Transverse colon (tissue), 4 donors: ENCODE measurements at regions not wholly inside any gene's neighbourhood (a gene's known extent, or its start where the extent isn't known, plus 50 kb on each side); places are given as distances from the start of the nearest gene placed in this dataset.

Source experiments
- DNase-seq: peaks from one replicate; pipeline ENCODE4 v3.0.0-alpha.2; 2019
- H3K27ac ChIP-seq, 4 donors: fragments of 200-600 bp; sonication (generic); 2 replicates each; pipeline ENCODE4 v1.5.1; 2016 to 2018; ENCODE audit warnings: inconsistent platforms in 4 of 4
- H3K27me3 ChIP-seq: fragments of 200-600 bp; sonication (generic); 2 replicates; pipeline ENCODE4 v1.5.1; 2017; ENCODE audit warnings: inconsistent platforms
- H3K36me3 ChIP-seq, 4 donors: fragments of 200-600 bp; sonication (generic); 2 replicates each; pipeline ENCODE4 v1.5.1; 2017 to 2019; ENCODE audit warnings: inconsistent platforms in 4 of 4
- H3K4me1 ChIP-seq, 4 donors: fragments of 200-600 bp; sonication (generic); 2 replicates each; pipeline ENCODE4 v1.5.1; 2017 to 2020; ENCODE audit warnings: inconsistent platforms in 4 of 4
- H3K4me3 ChIP-seq, 4 donors: fragments of 200-600 bp; sonication (generic); 1 replicate in 1 of 4; 2 replicates in 3 of 4; pipeline versions ENCODE4 v1.5.1 to v1.6.1; 2017 to 2019; ENCODE audit warnings: inconsistent platforms in 4 of 4
- H3K9me3 ChIP-seq, 2 donors: fragments of 200-600 bp; sonication (generic); 2 replicates each; pipeline ENCODE4 v1.5.1; 2017 to 2019; ENCODE audit warnings: inconsistent platforms in 2 of 2
- EP300 ChIP-seq: sonication (generic); formaldehyde crosslinking; IDR thresholded peaks from one replicate; pipeline ENCODE4 v1.6.1; 2017; ENCODE audit warnings: antibody characterized with exemption, low read depth
- POLR2A ChIP-seq: fragments of 450-650 bp; IDR thresholded peaks from one replicate; pipeline ENCODE4 v1.6.1; 2016; ENCODE audit warnings: antibody characterized with exemption, mild to moderate bottlenecking, moderate library complexity
- POLR2AphosphoS5 ChIP-seq, 3 donors: sonication (generic); formaldehyde crosslinking; IDR thresholded peaks; one replicate each; pipeline ENCODE4 v1.6.1; 2016; ENCODE audit warnings: antibody characterized with exemption in 3 of 3
- WGBS, 2 donors: methylation state at CpG; one replicate each; pipeline ENCODE4 v1.1.5; 2018; ENCODE audit warnings: low coverage in 1 of 2; 5-methylcytosine and 5-hydroxymethylcytosine counted together
- in situ Hi-C, 4 donors: fragments of 200-750 bp; cut with MboI; loops; one replicate each; pipeline versions ENCODE4 v1.15.0 to v1.15.1; 2017; ENCODE audit warnings: low sequenced_read_pairs in 3 of 4, low pct_ligation_motif_present in 1 of 4, low pct_unique_long_range_greater_than_20kb in 1 of 4
- intact Hi-C: fragments of 100-400 bp; cut with DNase I; formaldehyde crosslinking; loops from one replicate; pipeline ENCODE4 v1.15.1; 2023; ENCODE audit warnings: low total_unique reads
- TF ChIP-seq, protein P1 (sequence below), 5 experiments: fragments of 200-600 bp in 3 of 5; fragments of 450-650 bp in 2 of 5; sonication (generic) in 3 of 5; IDR thresholded peaks; 1 replicate in 2 of 5; 2 replicates in 3 of 5; pipeline ENCODE4 v1.5.1; 2016 to 2017; ENCODE audit warnings: antibody characterized with exemption in 5 of 5, inconsistent platforms in 3 of 5, mild to moderate bottlenecking in 2 of 5, moderate library complexity in 1 of 5

DNA sequence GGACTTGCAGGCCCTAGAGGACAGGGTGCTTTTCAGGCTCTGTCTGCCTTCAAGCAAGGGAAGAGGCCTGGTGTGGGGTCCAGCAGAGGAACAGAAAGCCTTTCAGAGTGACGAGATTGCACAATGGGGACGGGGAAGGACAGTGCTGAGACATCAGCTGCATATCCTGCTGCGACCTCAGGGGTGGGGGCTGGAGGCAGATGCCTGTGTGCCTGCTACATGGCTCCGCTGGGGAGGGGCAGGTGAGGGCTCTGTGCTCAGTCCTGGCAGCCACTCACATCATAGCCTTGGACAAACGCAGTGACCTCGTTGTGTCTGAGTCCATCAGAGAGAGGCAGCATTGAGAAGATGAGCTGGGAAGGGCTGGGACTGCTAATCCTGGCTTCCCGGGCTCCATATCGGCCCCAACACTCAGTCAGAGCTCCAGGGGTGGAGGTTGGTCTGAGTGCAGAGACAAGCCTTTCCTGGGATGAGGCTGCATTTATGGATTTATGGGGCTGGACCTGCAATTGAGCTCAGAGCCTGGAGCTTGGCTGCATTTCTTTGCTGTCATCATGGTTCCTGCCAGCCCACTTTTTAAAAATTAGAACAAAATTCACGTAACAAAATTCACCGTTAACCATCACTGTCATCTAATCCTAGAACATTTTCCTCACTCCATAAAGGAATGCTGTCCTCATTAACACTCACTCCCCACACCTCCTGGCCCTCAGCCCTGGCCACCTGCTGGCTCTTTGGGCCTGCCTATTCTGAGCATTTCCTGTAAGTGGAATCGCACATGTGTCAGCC, 196.9 kb upstream of the SLC24A3 start:
- in situ Hi-C loops (no loop called here), intact Hi-C loops (no loop called here)
- Histone ChIP-seq H3K36me3 (no peaks in the 10 kb centered on the region), H3K4me3 (no peak overlapping the region), H3K27me3 (no peaks in the 10 kb centered on the region), H3K4me1 (peaks cover 0 to 3% (median 0%) of the 10 kb centered on the region in 4 donors), H3K27ac (peak overlapping the region in 2 of 4 donors; percentile 10 to 41), H3K9me3 (no peaks in the 10 kb centered on the region)
- DNase-seq: no peak
- TF ChIP-seq POLR2A: no peak
- TF ChIP-seq, protein P1, sequence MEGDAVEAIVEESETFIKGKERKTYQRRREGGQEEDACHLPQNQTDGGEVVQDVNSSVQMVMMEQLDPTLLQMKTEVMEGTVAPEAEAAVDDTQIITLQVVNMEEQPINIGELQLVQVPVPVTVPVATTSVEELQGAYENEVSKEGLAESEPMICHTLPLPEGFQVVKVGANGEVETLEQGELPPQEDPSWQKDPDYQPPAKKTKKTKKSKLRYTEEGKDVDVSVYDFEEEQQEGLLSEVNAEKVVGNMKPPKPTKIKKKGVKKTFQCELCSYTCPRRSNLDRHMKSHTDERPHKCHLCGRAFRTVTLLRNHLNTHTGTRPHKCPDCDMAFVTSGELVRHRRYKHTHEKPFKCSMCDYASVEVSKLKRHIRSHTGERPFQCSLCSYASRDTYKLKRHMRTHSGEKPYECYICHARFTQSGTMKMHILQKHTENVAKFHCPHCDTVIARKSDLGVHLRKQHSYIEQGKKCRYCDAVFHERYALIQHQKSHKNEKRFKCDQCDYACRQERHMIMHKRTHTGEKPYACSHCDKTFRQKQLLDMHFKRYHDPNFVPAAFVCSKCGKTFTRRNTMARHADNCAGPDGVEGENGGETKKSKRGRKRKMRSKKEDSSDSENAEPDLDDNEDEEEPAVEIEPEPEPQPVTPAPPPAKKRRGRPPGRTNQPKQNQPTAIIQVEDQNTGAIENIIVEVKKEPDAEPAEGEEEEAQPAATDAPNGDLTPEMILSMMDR (IDR thresholded peaks at IDR 0.05): no peak
- no peak for TF ChIP-seq POLR2AphosphoS5 (IDR thresholded peaks at IDR 0.05)
- no peak for TF ChIP-seq EP300
- 54 to 65% methylated on average over 5 to 11 of the region's 11 CpGs for WGBS, 2 donors

DNA sequence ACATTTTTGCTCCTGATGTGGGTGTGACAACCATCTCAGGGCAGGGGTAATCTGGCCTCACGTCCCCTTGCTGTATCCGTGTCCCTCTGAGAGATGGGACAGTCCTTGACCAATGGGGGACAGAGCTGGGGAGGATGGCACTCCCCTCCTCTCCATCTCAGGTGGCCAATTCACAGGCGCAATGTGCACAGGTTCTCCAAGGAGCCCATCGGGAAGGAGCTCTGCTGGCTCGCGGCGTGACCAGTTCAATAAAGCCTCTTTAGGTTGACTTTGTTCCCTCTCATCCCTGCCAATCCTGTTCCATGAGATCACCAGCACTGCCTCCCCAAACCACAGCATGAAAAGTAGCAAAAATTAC, 196.3 kb upstream of the SLC24A3 start:
- TF ChIP-seq POLR2AphosphoS5 (IDR thresholded peaks at IDR 0.05) (no peak), POLR2A (no peak), EP300 (no peak)
- TF ChIP-seq, protein P1 (IDR thresholded peaks at IDR 0.05): no peak
- intact Hi-C loops (no loop called here), in situ Hi-C loops (no loop called here)
- H3K27me3 ChIP-seq: no peaks in the 10 kb centered on the region
- H3K4me3 ChIP-seq: no peak overlapping the region
- H3K4me1 ChIP-seq: peaks cover 0 to 3% (median 0%) of the 10 kb centered on the region in 4 donors
- no peaks in the 10 kb centered on the region for H3K9me3 ChIP-seq
- H3K36me3 ChIP-seq: no peaks in the 10 kb centered on the region
- WGBS, 2 donors: 93 to 100% methylated on average over 2 to 7 of the region's 7 CpGs
- peak overlapping the region in 1 of 4 donors; percentile 10 for H3K27ac ChIP-seq
- DNase-seq: no peak

DNA sequence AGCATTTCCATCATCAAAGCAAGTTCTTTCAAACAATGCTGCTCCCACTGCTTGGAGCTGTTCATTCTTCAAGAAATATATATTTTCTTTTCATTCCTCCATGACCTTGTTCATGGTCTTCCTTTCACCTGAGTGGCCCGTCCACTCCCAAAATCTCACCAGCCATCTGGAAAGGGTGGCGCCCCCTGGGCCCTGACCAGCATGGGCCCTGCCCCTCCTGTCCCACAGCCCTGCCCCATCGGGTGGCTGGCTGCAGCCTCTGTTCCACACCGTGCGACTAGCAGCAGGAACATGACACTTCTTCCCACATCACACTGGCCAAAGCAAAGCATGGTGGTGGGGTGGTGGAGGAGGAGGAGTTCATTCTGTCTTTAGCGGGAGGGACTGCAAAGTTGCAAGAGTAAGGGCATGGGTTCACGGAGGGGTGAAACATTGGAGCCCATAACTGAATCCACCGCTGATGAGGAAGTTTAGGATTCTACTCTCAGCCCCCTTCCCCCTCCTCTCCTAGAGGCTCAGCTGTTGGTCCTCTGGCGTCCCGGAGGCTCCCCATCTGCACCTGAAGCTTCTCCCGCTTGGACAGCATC, 195.2 kb upstream of the SLC24A3 start:
- in situ Hi-C loops: no loop called here
- DNase-seq: no peak
- 83 to 92% methylated on average over 1 to 11 of the region's 11 CpGs for whole genome bisulfite sequencing, 2 donors

DNA sequence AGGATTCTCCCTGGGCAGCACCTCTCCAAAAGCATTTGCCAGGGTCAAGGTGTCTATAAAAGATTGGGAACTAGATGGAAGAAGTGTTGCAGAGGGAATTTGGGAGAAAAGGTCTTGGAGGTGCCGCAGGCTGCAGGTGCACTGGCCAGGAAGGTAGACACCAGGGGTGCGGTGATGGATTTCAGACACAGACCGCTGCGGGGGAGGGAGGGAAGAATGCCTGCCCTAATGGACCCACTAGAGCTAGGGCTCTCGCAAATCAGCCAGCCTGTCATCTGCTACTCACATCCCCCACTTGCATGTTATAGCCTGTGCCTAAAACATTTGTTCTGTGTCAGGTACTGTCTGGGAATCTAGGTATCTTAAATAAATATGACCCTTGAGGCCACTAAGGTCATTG, 193.6 kb upstream of the SLC24A3 start:
- H3K27me3 ChIP-seq: no peaks in the 10 kb centered on the region
- no peak overlapping the region for H3K27ac ChIP-seq
- H3K9me3 ChIP-seq: no peaks in the 10 kb centered on the region
- no peak overlapping the region for H3K4me3 ChIP-seq
- in situ Hi-C loops (no loop called here), intact Hi-C loops (no loop called here)
- no peaks in the 10 kb centered on the region for H3K36me3 ChIP-seq
- TF ChIP-seq, protein P1 (IDR thresholded peaks at IDR 0.05): no peak
- TF ChIP-seq EP300: no peak
- no peak for TF ChIP-seq POLR2A
- no peak for TF ChIP-seq POLR2AphosphoS5 (IDR thresholded peaks at IDR 0.05)
- no peak for DNase-seq
- H3K4me1 ChIP-seq: no peaks in the 10 kb centered on the region
- 80 to 93% methylated on average over 2 to 5 of the region's 5 CpGs for WGBS, 2 donors

More for the DNA sequence above, 195.2 kb upstream of the SLC24A3 start:
- TF ChIP-seq, protein P1 (IDR thresholded peaks at IDR 0.05): no peak
- TF ChIP-seq POLR2A (no peak), EP300 (no peak), POLR2AphosphoS5 (IDR thresholded peaks at IDR 0.05) (no peak)
- Histone ChIP-seq H3K4me1 (peaks cover 0 to 3% (median 0%) of the 10 kb centered on the region in 4 donors), H3K9me3 (no peaks in the 10 kb centered on the region), H3K27me3 (no peaks in the 10 kb centered on the region), H3K27ac (no peak overlapping the region), H3K4me3 (no peak overlapping the region), H3K36me3 (no peaks in the 10 kb centered on the region)
- intact Hi-C loops: no loop called here
